ENCODE measurements at regions not wholly inside any gene's neighbourhood (a gene's known extent, or its start where the extent isn't known, plus 50 kb on each side); places are given as distances from the start of the nearest gene placed in this dataset.

DNA sequence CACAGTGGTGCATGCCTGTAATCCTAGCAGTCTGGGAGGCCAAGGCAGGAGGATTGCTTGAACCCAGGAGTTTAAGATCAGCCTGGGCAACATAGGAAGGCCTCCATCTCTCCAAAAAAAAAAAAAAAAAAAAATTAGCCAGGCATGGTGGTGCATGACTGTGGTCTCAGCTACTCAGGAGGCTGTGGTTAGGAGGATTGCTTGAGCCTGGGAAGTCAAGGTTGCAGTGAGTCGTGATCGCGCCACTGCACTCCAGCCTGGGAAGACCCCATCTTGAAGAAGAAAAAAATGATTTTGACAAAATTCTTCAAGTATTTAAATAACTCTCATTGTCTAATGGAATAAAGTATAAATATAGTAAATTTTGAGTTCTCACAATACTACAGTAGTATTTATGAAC is 219.2 kb upstream of the SSTR1 start:
- Mint-ChIP-seq H3K9me3 (ENCODE audit: unreplicated experiment) (no peaks in the 10 kb centered on the region), H3K4me1 (ENCODE audit: insufficient read depth, unreplicated experiment) (no peaks in the 10 kb centered on the region), H3K27ac (ENCODE audit: low read depth, unreplicated experiment) (no peak overlapping the region), H3K4me3 (ENCODE audit: unreplicated experiment) (no peak overlapping the region), H3K36me3 (ENCODE audit: insufficient read depth, unreplicated experiment) (no peaks in the 10 kb centered on the region), H3K27me3 (ENCODE audit: insufficient read depth, unreplicated experiment) (no peaks in the 10 kb centered on the region)
- POLR2A ChIA-PET = interaction anchor here (0.7 kb wide), 1 partner anchor 41 kb away, joined by 4 read pairs; no protein-coding TSS in a partner anchor
- intact Hi-C loops (cut with micrococcal nuclease) = no loop called here
- CTCF ChIA-PET = interaction anchor here (0.7 kb wide), 2 partner anchors 82 to 268 kb away, joined by 4 to 5 read pairs; no protein-coding TSS in a partner anchor
- BruUV-seq (replicated peaks) = no TSS peak
- TF ChIP-seq, protein P1, sequence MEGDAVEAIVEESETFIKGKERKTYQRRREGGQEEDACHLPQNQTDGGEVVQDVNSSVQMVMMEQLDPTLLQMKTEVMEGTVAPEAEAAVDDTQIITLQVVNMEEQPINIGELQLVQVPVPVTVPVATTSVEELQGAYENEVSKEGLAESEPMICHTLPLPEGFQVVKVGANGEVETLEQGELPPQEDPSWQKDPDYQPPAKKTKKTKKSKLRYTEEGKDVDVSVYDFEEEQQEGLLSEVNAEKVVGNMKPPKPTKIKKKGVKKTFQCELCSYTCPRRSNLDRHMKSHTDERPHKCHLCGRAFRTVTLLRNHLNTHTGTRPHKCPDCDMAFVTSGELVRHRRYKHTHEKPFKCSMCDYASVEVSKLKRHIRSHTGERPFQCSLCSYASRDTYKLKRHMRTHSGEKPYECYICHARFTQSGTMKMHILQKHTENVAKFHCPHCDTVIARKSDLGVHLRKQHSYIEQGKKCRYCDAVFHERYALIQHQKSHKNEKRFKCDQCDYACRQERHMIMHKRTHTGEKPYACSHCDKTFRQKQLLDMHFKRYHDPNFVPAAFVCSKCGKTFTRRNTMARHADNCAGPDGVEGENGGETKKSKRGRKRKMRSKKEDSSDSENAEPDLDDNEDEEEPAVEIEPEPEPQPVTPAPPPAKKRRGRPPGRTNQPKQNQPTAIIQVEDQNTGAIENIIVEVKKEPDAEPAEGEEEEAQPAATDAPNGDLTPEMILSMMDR (IDR thresholded peaks at IDR 0.05; ENCODE audit: unreplicated experiment) = no peak
- no peak for DNase-seq (ENCODE audit: unreplicated experiment)

GRCh38 chr14:37991027-37991426 is 216.7 kb upstream of the SSTR1 start:
- no TSS peak for BruUV-seq (replicated peaks)
- H3K27me3 Mint-ChIP-seq (ENCODE audit: insufficient read depth, unreplicated experiment) = no peaks in the 10 kb centered on the region
- H3K4me3 Mint-ChIP-seq (ENCODE audit: unreplicated experiment) = no peak overlapping the region
- no peaks in the 10 kb centered on the region for H3K4me1 Mint-ChIP-seq (ENCODE audit: insufficient read depth, unreplicated experiment)
- no peaks in the 10 kb centered on the region for H3K9me3 Mint-ChIP-seq (ENCODE audit: unreplicated experiment)
- no peaks in the 10 kb centered on the region for H3K36me3 Mint-ChIP-seq (ENCODE audit: insufficient read depth, unreplicated experiment)
- ChIA-PET POLR2A (interaction anchor here (0.7 kb wide), 1 partner anchor 382 kb away, joined by 4 read pairs; no protein-coding TSS in a partner anchor), CTCF (interaction anchor here (0.6 kb wide), 1 partner anchor 50 kb away, joined by 4 read pairs; no protein-coding TSS in a partner anchor)
- DNase-seq (ENCODE audit: unreplicated experiment) = no peak
- TF ChIP-seq, protein P1 (IDR thresholded peaks at IDR 0.05; ENCODE audit: unreplicated experiment) = no peak
- intact Hi-C loops (cut with micrococcal nuclease) = no loop called here
- no peak overlapping the region for H3K27ac Mint-ChIP-seq (ENCODE audit: low read depth, unreplicated experiment)

GRCh38 chr14:37992499-37992898 is 215.2 kb upstream of the SSTR1 start:
- CTCF ChIA-PET = no interaction called here
- TF ChIP-seq, protein P1 (IDR thresholded peaks at IDR 0.05; ENCODE audit: unreplicated experiment) = no peak
- BruUV-seq (replicated peaks) = no TSS peak
- H3K27ac Mint-ChIP-seq (ENCODE audit: low read depth, unreplicated experiment) = no peak overlapping the region
- H3K9me3 Mint-ChIP-seq (ENCODE audit: unreplicated experiment) = no peaks in the 10 kb centered on the region
- H3K4me3 Mint-ChIP-seq (ENCODE audit: unreplicated experiment) = no peak overlapping the region
- no peaks in the 10 kb centered on the region for H3K4me1 Mint-ChIP-seq (ENCODE audit: insufficient read depth, unreplicated experiment)
- no peak for DNase-seq (ENCODE audit: unreplicated experiment)
- no peaks in the 10 kb centered on the region for H3K36me3 Mint-ChIP-seq (ENCODE audit: insufficient read depth, unreplicated experiment)
- intact Hi-C loops (cut with micrococcal nuclease) = no loop called here
- no peaks in the 10 kb centered on the region for H3K27me3 Mint-ChIP-seq (ENCODE audit: insufficient read depth, unreplicated experiment)
- POLR2A ChIA-PET = no interaction called here

- intact Hi-C loops (cut with micrococcal nuclease) = no loop called here
- no peaks in the 10 kb centered on the region for H3K36me3 Mint-ChIP-seq (ENCODE audit: insufficient read depth, unreplicated experiment)
- H3K27ac Mint-ChIP-seq (ENCODE audit: low read depth, unreplicated experiment) = no peak overlapping the region
- H3K4me1 Mint-ChIP-seq (ENCODE audit: insufficient read depth, unreplicated experiment) = no peaks in the 10 kb centered on the region
- TF ChIP-seq, protein P1 (IDR thresholded peaks at IDR 0.05; ENCODE audit: unreplicated experiment) = no peak
- H3K27me3 Mint-ChIP-seq (ENCODE audit: insufficient read depth, unreplicated experiment) = no peaks in the 10 kb centered on the region
- BruUV-seq (replicated peaks) = no TSS peak
- H3K4me3 Mint-ChIP-seq (ENCODE audit: unreplicated experiment) = no peak overlapping the region
- POLR2A ChIA-PET = no interaction called here
- H3K9me3 Mint-ChIP-seq (ENCODE audit: unreplicated experiment) = no peaks in the 10 kb centered on the region
- CTCF ChIA-PET = interaction anchor here (0.6 kb wide), 1 partner anchor 13 kb away, joined by 5 read pairs; no protein-coding TSS in a partner anchor
- DNase-seq (ENCODE audit: unreplicated experiment) = no peak
Observed at GRCh38 chr14:37994846-37995372, 212.8 kb upstream of the SSTR1 start.
